Thyroid gland (tissue), 4 donors: ENCODE measurements at regions not wholly inside any gene's neighbourhood (a gene's known extent, or its start where the extent isn't known, plus 50 kb on each side); places are given as distances from the start of the nearest gene placed in this dataset.

Source experiments
- DNase-seq, 2 donors: peaks; one replicate each; pipeline ENCODE4 v3.0.0-alpha.2; 2019
- H3K27ac ChIP-seq, 3 donors: fragments of 200-600 bp; sonication (generic); 1 replicate in 2 of 3; 2 replicates in 1 of 3; pipeline ENCODE4 v1.5.1; 2016 to 2019; ENCODE audit warnings: mild to moderate bottlenecking in 1 of 3, moderate library complexity in 1 of 3
- H3K27me3 ChIP-seq: fragments of 200-600 bp; sonication (generic); one replicate; pipeline ENCODE4 v1.5.1; 2019
- H3K36me3 ChIP-seq, 2 donors: fragments of 200-600 bp; sonication (generic); one replicate each; pipeline ENCODE4 v1.5.1; 2016 to 2019
- H3K4me1 ChIP-seq, 2 donors: fragments of 200-600 bp; sonication (generic); one replicate each; pipeline ENCODE4 v1.5.1; 2017 to 2019
- H3K4me3 ChIP-seq, 3 donors: fragments of 200-600 bp; sonication (generic); replicated peaks in 1 of 3; 1 replicate in 2 of 3; 2 replicates in 1 of 3; pipeline ENCODE4 v1.5.1; 2016; ENCODE audit warnings: mild to moderate bottlenecking in 1 of 3
- H3K9me3 ChIP-seq: fragments of 200-600 bp; sonication (generic); one replicate; pipeline ENCODE4 v1.5.1; 2017
- POLR2A ChIP-seq, 2 donors: fragments of 450-650 bp; IDR thresholded peaks; one replicate each; pipeline ENCODE4 v1.6.1; 2017; ENCODE audit warnings: antibody characterized with exemption in 2 of 2, mild to moderate bottlenecking in 2 of 2, moderate library complexity in 1 of 2
- WGBS, 2 donors: methylation state at CpG; one replicate each; pipeline ENCODE4 v1.1.5; 2017; 5-methylcytosine and 5-hydroxymethylcytosine counted together
- intact Hi-C: fragments of 100-400 bp; cut with DNase I; formaldehyde crosslinking; loops from one replicate; pipeline ENCODE4 v1.15.1; 2023
- TF ChIP-seq, protein P1 (sequence below), 6 experiments: fragments of 200-600 bp in 3 of 6; fragments of 450-650 bp in 3 of 6; sonication (generic) in 3 of 6; IDR thresholded peaks; one replicate each; pipeline ENCODE4 v1.5.1; 2016 to 2019; ENCODE audit warnings: antibody characterized with exemption in 6 of 6, mild to moderate bottlenecking in 2 of 6, inconsistent platforms in 1 of 6, moderate library complexity in 1 of 6

DNA sequence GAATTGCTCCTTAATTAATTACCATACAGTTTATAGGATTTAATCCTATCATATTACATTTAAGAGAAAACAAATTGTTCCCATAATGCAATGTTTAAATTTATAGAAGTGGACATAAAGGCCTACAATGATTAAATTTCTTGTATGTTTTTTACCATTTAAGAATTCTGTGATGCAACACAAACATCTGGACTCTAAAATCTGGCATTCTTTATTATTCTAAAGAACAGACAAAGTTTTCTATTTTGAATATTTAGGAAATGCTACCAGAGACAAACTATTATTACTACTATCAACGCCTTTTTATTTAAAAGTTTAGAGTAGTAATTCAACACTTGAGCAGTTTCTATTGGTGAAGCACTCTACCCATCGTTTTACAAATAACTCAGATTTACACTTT is 535.1 kb downstream of the TMX3 start:
- intact Hi-C loops: no loop called here

GRCh38 chr18:68178921-68179320 is 536.0 kb downstream of the TMX3 start:
- Histone ChIP-seq H3K9me3 (no peaks in the 10 kb centered on the region), H3K27me3 (no peaks in the 10 kb centered on the region), H3K27ac (no peak overlapping the region), H3K4me1 (no peaks in the 10 kb centered on the region), H3K36me3 (no peaks in the 10 kb centered on the region), H3K4me3 (no peak overlapping the region)
- DNase-seq: no peak
- TF ChIP-seq, protein P1, sequence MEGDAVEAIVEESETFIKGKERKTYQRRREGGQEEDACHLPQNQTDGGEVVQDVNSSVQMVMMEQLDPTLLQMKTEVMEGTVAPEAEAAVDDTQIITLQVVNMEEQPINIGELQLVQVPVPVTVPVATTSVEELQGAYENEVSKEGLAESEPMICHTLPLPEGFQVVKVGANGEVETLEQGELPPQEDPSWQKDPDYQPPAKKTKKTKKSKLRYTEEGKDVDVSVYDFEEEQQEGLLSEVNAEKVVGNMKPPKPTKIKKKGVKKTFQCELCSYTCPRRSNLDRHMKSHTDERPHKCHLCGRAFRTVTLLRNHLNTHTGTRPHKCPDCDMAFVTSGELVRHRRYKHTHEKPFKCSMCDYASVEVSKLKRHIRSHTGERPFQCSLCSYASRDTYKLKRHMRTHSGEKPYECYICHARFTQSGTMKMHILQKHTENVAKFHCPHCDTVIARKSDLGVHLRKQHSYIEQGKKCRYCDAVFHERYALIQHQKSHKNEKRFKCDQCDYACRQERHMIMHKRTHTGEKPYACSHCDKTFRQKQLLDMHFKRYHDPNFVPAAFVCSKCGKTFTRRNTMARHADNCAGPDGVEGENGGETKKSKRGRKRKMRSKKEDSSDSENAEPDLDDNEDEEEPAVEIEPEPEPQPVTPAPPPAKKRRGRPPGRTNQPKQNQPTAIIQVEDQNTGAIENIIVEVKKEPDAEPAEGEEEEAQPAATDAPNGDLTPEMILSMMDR (IDR thresholded peaks at IDR 0.05): no peak
- TF ChIP-seq POLR2A (IDR thresholded peaks at IDR 0.05): no peak
- WGBS, 2 donors: 73 to 85% methylated on average over 1 of the region's 1 CpG
- intact Hi-C loops: no loop called here

More for the DNA sequence above, 535.1 kb downstream of the TMX3 start:
- H3K36me3 ChIP-seq: no peaks in the 10 kb centered on the region
- TF ChIP-seq POLR2A (IDR thresholded peaks at IDR 0.05): no peak
- TF ChIP-seq, protein P1 (IDR thresholded peaks at IDR 0.05): no peak
- no peak overlapping the region for H3K4me3 ChIP-seq
- no peak overlapping the region for H3K27ac ChIP-seq
- DNase-seq: no peak
- no peaks in the 10 kb centered on the region for H3K4me1 ChIP-seq
- H3K9me3 ChIP-seq: no peaks in the 10 kb centered on the region
- WGBS, 2 donors: 88 to 91% methylated on average over 2 of the region's 2 CpGs
- H3K27me3 ChIP-seq: no peaks in the 10 kb centered on the region

DNA sequence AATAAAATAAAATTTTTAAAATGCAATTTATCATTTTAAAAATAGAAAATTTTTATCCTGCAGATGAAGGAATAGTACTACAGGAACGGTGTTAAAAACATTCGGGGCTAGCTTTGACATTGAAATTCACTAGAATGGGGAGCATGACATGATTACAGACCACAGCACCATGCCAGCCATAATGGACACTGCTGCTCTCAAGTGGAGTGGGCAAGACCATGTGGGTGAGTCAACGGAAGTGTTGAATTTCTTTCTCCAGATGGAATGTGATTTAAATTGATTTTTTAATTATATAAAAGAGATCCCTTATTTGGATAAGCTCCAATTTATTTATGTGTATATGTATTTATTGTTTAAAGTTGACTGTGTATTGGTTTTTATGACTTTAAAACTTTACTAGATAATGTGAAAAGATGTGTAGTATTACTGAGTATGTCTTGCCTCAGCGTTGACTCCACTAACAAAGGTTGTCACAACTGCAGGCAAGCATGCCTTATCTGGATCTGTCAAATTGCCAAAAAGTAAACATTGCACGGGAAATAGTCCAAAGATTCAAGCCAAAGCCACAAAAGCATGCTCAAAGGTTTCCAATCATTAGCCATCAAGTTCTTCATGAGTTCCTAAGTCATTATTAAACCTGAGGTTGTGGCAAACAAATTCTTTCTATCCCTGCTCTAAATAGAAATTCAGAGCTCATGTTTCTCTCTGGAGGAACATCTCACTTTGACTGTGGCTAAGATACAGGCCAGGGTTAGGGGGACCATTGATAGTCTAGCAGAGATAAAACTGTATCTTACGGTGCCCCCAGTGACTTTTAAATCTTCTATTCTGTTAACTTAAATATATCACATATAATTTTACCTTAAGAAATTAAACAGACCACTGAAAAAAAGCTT is 536.9 kb downstream of the TMX3 start:
- H3K9me3 ChIP-seq: no peaks in the 10 kb centered on the region
- DNase-seq: no peak
- TF ChIP-seq POLR2A (IDR thresholded peaks at IDR 0.05): no peak
- TF ChIP-seq, protein P1 (IDR thresholded peaks at IDR 0.05): no peak

DNA sequence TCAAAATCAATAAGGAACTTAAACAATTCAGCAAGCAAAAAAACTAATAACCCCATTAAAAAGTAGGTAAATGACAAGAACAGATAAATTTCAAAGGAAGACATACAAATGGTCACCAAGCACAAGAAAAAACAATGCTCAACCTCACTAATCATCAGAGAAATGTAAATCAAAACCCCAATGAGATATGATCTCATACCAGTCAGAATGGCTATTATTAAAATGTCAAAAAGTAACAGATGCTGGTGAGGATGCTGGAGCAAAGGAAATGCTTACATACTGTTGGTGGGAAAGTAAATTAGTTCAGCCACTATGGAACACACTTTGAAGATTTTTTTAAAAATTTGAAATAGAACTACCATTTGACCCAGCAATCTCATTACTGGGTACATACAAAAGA is 538.0 kb downstream of the TMX3 start:
- no peak for DNase-seq
- no peak overlapping the region for H3K27ac ChIP-seq
- no peaks in the 10 kb centered on the region for H3K27me3 ChIP-seq
- H3K36me3 ChIP-seq: no peaks in the 10 kb centered on the region
- no peaks in the 10 kb centered on the region for H3K4me1 ChIP-seq
- TF ChIP-seq POLR2A (IDR thresholded peaks at IDR 0.05): no peak
- TF ChIP-seq, protein P1 (IDR thresholded peaks at IDR 0.05): no peak
- H3K9me3 ChIP-seq: no peaks in the 10 kb centered on the region
- intact Hi-C loops: no loop called here
- H3K4me3 ChIP-seq: no peak overlapping the region

More for the DNA sequence above, 536.9 kb downstream of the TMX3 start:
- Histone ChIP-seq H3K27me3 (no peaks in the 10 kb centered on the region), H3K36me3 (no peaks in the 10 kb centered on the region), H3K27ac (no peak overlapping the region), H3K4me3 (no peak overlapping the region), H3K4me1 (no peaks in the 10 kb centered on the region)
- intact Hi-C loops: no loop called here
- WGBS, 2 donors: 63 to 68% methylated on average over 6 of the region's 6 CpGs

- Histone ChIP-seq H3K27ac (no peak overlapping the region), H3K4me1 (no peaks in the 10 kb centered on the region), H3K27me3 (no peaks in the 10 kb centered on the region), H3K9me3 (no peaks in the 10 kb centered on the region), H3K4me3 (no peak overlapping the region), H3K36me3 (no peaks in the 10 kb centered on the region)
- TF ChIP-seq POLR2A (IDR thresholded peaks at IDR 0.05): no peak
- TF ChIP-seq, protein P1 (IDR thresholded peaks at IDR 0.05): no peak
- DNase-seq: no peak
- 71 to 74% methylated on average over 16 to 17 of the region's 17 CpGs for WGBS, 2 donors
- intact Hi-C loops: no loop called here
These were observed 541.9 kb downstream of the TMX3 start for GRCh38 chr18:68172842-68173549.
